ENCODE measurements at regions not wholly inside any gene's neighbourhood (a gene's known extent, or its start where the extent isn't known, plus 50 kb on each side); places are given as distances from the start of the nearest gene placed in this dataset.

DNA sequence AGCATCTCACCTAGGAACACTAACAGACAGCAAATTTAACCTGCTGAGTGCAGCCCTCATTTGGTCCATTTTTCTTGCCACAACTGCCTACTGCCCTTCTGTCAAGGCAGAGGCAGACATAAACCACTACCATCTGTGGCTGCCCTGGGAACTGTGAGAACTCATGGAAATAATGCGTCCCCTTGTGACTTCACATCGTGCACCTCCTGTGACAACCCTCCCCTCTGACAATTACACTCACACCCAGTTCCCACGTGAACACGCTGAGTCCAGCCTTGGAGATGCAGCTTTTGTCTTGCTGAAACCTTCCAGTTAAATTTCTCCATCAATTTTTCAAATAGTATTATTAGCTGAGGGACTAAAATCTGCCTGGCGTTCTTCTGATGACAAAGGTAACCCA is 193.1 kb upstream of the KLF14 start:
- Histone ChIP-seq H3K27ac (ENCODE audit: low read depth, low read length) (no peak overlapping the region), H3K9me3 (ENCODE audit: insufficient read depth, low read depth, low read length) (no peaks in the 10 kb centered on the region), H3K4me1 (ENCODE audit: insufficient read depth, low read length) (peaks cover 4% of the 10 kb centered on the region; the same call in 1 of the 2 replicates), H3K4me3 (ENCODE audit: low read length) (no peak overlapping the region), H3K9ac (ENCODE audit: low read depth, low read length) (no peak overlapping the region), H3K27me3 (ENCODE audit: insufficient read depth, low read length) (no peaks in the 10 kb centered on the region), H3K36me3 (ENCODE audit: insufficient read depth, low read length) (no peaks in the 10 kb centered on the region)
- WGBS = 94% methylated on average over 5 of the region's 5 CpGs

DNA sequence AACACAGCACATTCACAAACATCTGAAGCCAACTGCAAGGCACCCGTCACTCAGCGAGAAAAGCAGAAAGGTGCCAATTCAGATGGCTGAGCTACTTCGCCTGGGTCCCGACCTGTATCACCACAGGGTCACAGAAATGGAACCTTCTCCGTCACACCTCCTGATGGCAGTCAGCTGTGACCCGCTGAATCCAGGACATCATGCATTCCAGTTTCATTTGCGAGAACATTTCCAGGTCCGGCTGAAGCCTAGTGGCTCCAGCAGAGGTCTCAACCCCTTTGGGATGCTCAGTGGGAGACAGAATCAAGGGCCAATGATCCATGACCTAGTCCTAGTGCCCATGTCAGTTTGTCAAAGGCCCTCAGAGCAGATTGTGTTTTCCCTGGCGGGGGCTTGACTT is 193.6 kb upstream of the KLF14 start:
- Histone ChIP-seq H3K4me3 (ENCODE audit: low read length) (no peak overlapping the region), H3K9ac (ENCODE audit: low read depth, low read length) (no peak overlapping the region), H3K27me3 (ENCODE audit: insufficient read depth, low read length) (no peaks in the 10 kb centered on the region), H3K4me1 (ENCODE audit: insufficient read depth, low read length) (peaks cover under 1% of the 10 kb centered on the region; the same call in 1 of the 2 replicates), H3K27ac (ENCODE audit: low read depth, low read length) (no peak overlapping the region), H3K9me3 (ENCODE audit: insufficient read depth, low read depth, low read length) (no peaks in the 10 kb centered on the region), H3K36me3 (ENCODE audit: insufficient read depth, low read length) (no peaks in the 10 kb centered on the region)
- 93% methylated on average over 8 of the region's 9 CpGs for WGBS

DNA sequence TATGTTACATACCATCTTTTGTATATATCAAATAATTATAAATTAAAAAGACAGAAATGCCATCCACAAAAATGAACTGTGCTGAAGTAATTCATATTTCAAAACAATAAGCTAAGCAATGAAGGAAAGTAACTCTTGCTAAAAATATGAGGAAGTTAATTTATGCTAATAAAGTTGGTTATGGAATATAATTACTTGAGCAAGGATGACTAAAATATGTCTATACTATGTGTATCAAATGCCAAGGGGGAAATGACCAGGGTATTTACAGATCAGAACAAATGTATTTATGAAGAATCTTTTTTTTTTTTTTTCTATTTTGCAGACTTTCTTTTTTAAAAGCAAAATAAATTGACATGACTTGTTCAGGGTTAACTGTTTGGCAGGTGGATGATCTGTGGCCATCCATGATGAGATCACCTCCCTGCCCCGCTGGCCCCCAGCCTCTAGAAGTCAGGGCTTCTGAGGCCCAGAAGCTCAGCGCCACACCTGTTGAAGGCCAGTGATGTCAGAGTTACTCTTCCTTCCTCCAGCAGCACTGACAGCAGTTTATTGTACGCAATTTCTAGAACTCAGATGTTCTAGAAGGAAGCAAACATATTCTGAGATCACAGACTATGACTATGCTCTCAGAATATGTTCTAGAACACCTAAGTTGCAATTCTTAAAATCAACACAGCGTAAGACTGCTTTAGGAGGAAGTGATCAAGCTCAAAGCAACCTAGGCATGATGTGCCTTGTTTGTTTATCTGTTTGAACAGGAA is 196.1 kb upstream of the KLF14 start:
- Histone ChIP-seq H3K27ac (ENCODE audit: low read depth, low read length) (no peak overlapping the region), H3K9ac (ENCODE audit: low read depth, low read length) (no peak overlapping the region), H3K9me3 (ENCODE audit: insufficient read depth, low read depth, low read length) (no peaks in the 10 kb centered on the region), H3K4me1 (ENCODE audit: insufficient read depth, low read length) (no peaks in the 10 kb centered on the region), H3K4me3 (ENCODE audit: low read length) (no peak overlapping the region), H3K27me3 (ENCODE audit: insufficient read depth, low read length) (no peaks in the 10 kb centered on the region), H3K36me3 (ENCODE audit: insufficient read depth, low read length) (no peaks in the 10 kb centered on the region)
- 94% methylated on average over 4 of the region's 4 CpGs for WGBS

DNA sequence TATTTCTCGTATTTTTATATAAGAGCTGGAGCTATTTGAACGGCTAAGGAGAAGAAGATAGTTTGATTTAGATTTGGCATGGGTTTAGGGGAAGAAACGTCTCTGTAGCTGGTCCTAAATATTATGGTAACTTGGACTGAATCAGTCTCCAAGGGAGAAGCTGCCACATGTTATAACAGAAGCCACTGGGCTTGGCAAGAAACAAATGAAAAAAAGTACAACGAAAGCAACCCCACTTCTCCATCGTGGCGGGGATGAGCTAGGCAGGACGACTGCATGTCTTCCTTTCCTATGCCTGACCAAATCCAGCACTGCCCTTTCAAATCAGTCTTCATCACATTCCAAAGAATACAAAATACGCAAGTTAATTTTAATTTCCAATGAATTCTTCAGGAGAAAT is 196.7 kb upstream of the KLF14 start:
- whole genome bisulfite sequencing = 92% methylated on average over 8 of the region's 8 CpGs
- no peak overlapping the region for H3K27ac ChIP-seq (ENCODE audit: low read depth, low read length)
- H3K27me3 ChIP-seq (ENCODE audit: insufficient read depth, low read length) = no peaks in the 10 kb centered on the region
- H3K36me3 ChIP-seq (ENCODE audit: insufficient read depth, low read length) = no peaks in the 10 kb centered on the region
- H3K9me3 ChIP-seq (ENCODE audit: insufficient read depth, low read depth, low read length) = no peaks in the 10 kb centered on the region
- no peak overlapping the region for H3K9ac ChIP-seq (ENCODE audit: low read depth, low read length)
- no peaks in the 10 kb centered on the region for H3K4me1 ChIP-seq (ENCODE audit: insufficient read depth, low read length)
- no peak overlapping the region for H3K4me3 ChIP-seq (ENCODE audit: low read length)

DNA sequence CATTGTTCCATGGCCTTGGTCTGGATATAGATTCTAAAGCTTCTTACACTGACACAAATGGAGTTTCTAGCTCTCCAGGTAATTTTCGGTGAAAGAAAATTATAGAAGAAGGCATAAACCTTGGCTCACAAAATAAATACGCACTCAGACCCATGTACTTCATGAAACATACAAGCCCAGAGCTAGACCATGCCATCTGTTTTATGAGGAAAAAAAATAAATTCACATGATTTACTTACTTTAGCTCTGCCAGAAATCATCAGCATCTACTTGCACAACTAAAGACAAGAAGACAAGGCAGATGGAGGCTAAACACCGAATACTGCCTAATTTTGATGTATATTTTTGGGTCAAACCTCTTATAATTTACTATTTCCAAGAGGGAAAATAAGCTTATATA is 197.4 kb upstream of the KLF14 start:
- no peaks in the 10 kb centered on the region for H3K27me3 ChIP-seq (ENCODE audit: insufficient read depth, low read length)
- H3K9me3 ChIP-seq (ENCODE audit: insufficient read depth, low read depth, low read length) = no peaks in the 10 kb centered on the region
- H3K36me3 ChIP-seq (ENCODE audit: insufficient read depth, low read length) = no peaks in the 10 kb centered on the region
- no peaks in the 10 kb centered on the region for H3K4me1 ChIP-seq (ENCODE audit: insufficient read depth, low read length)
- H3K27ac ChIP-seq (ENCODE audit: low read depth, low read length) = no peak overlapping the region
- 95% methylated on average over 3 of the region's 3 CpGs for WGBS
- H3K4me3 ChIP-seq (ENCODE audit: low read length) = no peak overlapping the region
- H3K9ac ChIP-seq (ENCODE audit: low read depth, low read length) = no peak overlapping the region

DNA sequence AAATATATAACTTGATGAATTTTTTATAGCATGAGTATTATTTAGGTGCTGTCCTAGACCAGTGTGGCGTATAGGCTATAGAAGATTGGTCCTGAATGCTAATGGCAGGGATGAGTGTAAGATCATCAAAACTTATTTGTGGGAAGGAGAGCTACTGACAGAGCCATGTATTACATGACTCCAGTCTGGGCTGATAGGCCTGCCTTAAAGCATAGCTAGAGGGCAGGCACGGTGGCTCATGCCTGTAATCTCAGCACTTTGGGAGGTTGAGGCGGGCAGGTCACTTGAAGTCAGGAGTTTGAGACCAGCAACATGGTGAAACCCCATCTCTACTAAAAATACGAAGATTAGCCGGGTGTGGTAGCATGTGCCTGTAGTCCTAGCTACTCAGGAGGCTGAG is 198.1 kb upstream of the KLF14 start:
- Histone ChIP-seq H3K4me1 (ENCODE audit: insufficient read depth, low read length) (no peaks in the 10 kb centered on the region), H3K27me3 (ENCODE audit: insufficient read depth, low read length) (no peaks in the 10 kb centered on the region), H3K9me3 (ENCODE audit: insufficient read depth, low read depth, low read length) (no peaks in the 10 kb centered on the region), H3K4me3 (ENCODE audit: low read length) (no peak overlapping the region), H3K27ac (ENCODE audit: low read depth, low read length) (no peak overlapping the region), H3K36me3 (ENCODE audit: insufficient read depth, low read length) (no peaks in the 10 kb centered on the region), H3K9ac (ENCODE audit: low read depth, low read length) (no peak overlapping the region)
- 95% methylated on average over 5 of the region's 5 CpGs for WGBS

DNA sequence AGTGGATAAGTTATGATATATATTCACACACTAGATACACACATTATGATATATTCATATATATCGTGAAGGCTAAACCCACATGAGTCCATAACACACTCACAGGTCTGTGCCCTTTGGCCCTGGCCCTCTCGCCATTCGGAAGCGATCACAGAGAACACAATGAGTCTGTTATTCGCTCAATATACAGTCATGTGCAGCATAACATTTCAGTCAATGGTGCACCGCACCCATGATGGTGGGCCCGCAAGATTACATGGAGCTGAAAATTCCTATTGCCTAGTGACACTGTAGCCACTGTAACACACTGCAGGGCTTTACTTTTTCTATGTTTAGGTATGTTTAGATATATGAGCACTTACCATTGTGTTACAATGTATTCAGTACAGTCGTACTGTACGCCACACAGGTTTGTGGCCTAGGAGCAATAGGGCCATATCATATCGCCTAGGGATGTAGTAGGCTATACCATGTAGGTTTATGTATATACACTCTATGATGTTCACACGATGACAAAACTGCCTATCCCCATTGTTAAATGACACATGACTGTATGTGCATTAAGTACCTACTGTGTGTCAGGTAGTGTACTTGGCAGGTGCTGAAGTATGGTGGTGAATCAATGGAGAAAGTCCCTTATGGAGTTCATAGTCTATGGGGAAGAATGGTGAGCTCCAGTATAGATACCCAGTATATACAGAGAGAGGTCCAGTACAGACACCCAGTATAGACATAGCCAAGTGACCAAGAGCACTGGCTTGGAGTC is 198.8 kb upstream of the KLF14 start:
- Histone ChIP-seq H3K27ac (ENCODE audit: low read depth, low read length) (no peak overlapping the region), H3K9me3 (ENCODE audit: insufficient read depth, low read depth, low read length) (no peaks in the 10 kb centered on the region), H3K4me1 (ENCODE audit: insufficient read depth, low read length) (no peaks in the 10 kb centered on the region), H3K27me3 (ENCODE audit: insufficient read depth, low read length) (no peaks in the 10 kb centered on the region), H3K9ac (ENCODE audit: low read depth, low read length) (no peak overlapping the region), H3K4me3 (ENCODE audit: low read length) (no peak overlapping the region), H3K36me3 (ENCODE audit: insufficient read depth, low read length) (no peaks in the 10 kb centered on the region)
- WGBS = 88% methylated on average over 11 of the region's 11 CpGs

DNA sequence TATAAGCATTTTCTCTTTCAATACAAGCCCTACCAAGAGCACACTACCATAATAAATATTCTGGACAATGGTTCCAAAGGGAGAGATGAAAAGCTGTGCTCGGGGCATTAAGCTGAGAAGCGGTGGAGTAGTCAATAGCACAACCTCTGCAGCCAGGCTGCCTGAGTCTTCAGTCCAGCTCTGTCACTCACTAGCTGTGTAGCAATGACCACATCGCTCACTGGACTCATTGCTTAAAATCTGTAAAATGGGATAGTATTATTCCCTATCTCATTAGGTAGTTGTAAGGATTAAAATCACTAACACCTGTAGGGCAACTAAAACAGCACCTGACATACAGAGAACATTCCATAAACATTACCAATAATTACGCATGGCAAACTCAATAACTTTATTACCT is 199.9 kb upstream of the KLF14 start:
- Histone ChIP-seq H3K36me3 (ENCODE audit: insufficient read depth, low read length) (no peaks in the 10 kb centered on the region), H3K27ac (ENCODE audit: low read depth, low read length) (no peak overlapping the region), H3K4me1 (ENCODE audit: insufficient read depth, low read length) (0 out of 2 replicates have a peak, but pooled peaks cover under 1% of the 10 kb centered on the region), H3K9me3 (ENCODE audit: insufficient read depth, low read depth, low read length) (no peaks in the 10 kb centered on the region), H3K4me3 (ENCODE audit: low read length) (no peak overlapping the region), H3K27me3 (ENCODE audit: insufficient read depth, low read length) (no peaks in the 10 kb centered on the region), H3K9ac (ENCODE audit: low read depth, low read length) (no peak overlapping the region)
- 93% methylated on average over 4 of the region's 4 CpGs for WGBS

DNA sequence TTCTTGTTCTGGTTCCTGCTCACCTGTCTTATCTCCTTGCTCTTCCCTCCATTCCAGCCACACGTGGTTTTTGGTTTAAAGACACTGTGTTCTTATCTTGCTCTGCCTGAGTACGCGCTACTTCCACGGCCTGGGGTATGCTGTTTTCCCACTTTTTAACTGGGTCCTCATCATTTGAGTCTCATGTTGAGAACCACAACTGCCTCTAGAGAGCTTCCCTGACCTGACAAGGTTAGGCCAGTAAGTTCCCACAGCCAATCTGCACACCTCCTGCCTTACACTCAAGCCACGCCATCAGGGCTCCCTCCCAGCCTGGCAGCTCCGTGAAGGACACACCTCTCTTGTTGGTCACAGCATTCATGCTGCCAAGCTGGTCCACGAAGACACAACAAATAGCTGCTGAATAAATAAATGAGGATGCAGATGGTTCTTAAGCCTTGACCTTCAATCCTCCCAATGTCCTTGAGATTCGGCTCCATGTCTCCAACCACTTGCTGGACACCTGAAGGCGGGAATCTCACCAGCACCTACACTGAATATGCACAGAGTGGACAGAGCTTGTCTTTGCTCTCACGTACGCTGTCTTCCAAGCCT is 201.7 kb upstream of the KLF14 start:
- H3K4me3 ChIP-seq (ENCODE audit: low read length) = no peak overlapping the region
- WGBS = 95% methylated on average over 11 of the region's 11 CpGs
- H3K4me1 ChIP-seq (ENCODE audit: insufficient read depth, low read length) = peaks cover 18% of the 10 kb centered on the region
- H3K9me3 ChIP-seq (ENCODE audit: insufficient read depth, low read depth, low read length) = no peaks in the 10 kb centered on the region
- no peak overlapping the region for H3K27ac ChIP-seq (ENCODE audit: low read depth, low read length)
- no peaks in the 10 kb centered on the region for H3K36me3 ChIP-seq (ENCODE audit: insufficient read depth, low read length)
- no peak overlapping the region for H3K9ac ChIP-seq (ENCODE audit: low read depth, low read length)
- no peaks in the 10 kb centered on the region for H3K27me3 ChIP-seq (ENCODE audit: insufficient read depth, low read length)

DNA sequence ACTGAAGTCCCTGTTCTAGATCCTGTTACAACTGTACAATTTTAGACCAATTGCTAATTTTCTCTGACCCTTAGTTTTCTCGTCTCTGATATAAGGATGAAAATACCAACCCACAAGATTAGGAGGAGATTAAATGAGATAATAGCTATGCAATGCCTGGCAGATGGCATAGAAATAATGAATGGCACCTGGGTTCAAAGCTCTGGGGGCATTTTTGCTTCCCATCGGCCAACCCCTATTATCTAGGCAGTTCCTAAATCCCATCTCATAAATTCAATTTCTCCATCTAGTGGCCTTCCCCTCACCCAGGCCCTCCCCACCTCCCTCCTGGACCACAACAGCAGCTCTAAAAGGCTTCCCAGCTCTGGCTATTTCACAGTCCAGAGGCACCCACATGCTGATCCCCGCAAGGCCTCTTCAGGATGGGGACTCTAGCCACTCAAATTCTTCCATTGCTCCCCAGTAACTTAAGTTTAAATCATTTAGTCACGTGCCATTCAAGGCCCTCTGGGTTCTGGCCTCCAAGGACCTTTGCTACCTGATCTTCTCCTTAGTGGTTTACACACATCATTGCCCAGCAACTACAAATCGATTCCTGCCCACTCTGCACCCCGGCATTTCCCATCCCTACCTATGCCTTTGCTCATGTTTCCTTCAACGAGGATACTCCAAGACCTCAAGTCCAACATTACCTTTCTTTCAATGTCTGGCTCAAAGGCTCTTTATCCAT is 202.4 kb upstream of the KLF14 start:
- Histone ChIP-seq H3K9me3 (ENCODE audit: insufficient read depth, low read depth, low read length) (no peaks in the 10 kb centered on the region), H3K4me3 (ENCODE audit: low read length) (no peak overlapping the region), H3K9ac (ENCODE audit: low read depth, low read length) (no peak overlapping the region), H3K27ac (ENCODE audit: low read depth, low read length) (no peak overlapping the region), H3K36me3 (ENCODE audit: insufficient read depth, low read length) (no peaks in the 10 kb centered on the region), H3K4me1 (ENCODE audit: insufficient read depth, low read length) (peaks cover 25% of the 10 kb centered on the region), H3K27me3 (ENCODE audit: insufficient read depth, low read length) (no peaks in the 10 kb centered on the region)
- WGBS = 84% methylated on average over 6 of the region's 7 CpGs

DNA sequence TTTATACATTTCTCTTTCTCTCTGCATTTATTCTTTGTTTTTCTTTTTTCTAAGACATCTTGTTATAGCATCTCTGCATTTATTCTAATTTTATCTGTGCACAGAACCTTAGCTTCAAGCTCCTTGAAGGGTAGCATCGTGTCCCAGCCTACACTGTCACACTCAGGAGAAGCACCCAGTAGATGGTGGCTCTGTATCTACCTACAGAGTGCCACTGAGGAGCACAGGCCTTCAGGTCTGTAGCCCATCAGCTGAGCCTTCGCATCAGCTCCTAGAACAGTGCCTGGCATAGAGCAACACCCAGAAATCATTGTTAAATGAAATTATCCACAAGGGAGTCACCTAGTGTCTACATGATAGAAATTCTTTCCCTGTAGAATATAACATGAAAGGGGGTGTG is 203.0 kb upstream of the KLF14 start:
- H3K36me3 ChIP-seq (ENCODE audit: insufficient read depth, low read length) = no peaks in the 10 kb centered on the region
- no peak overlapping the region for H3K27ac ChIP-seq (ENCODE audit: low read depth, low read length)

More for the DNA sequence above, 203.0 kb upstream of the KLF14 start:
- Histone ChIP-seq H3K4me3 (ENCODE audit: low read length) (no peak overlapping the region), H3K9me3 (ENCODE audit: insufficient read depth, low read depth, low read length) (no peaks in the 10 kb centered on the region), H3K4me1 (ENCODE audit: insufficient read depth, low read length) (peaks cover 29% of the 10 kb centered on the region), H3K27me3 (ENCODE audit: insufficient read depth, low read length) (no peaks in the 10 kb centered on the region), H3K9ac (ENCODE audit: low read depth, low read length) (no peak overlapping the region)
- WGBS = 95% methylated on average over 2 of the region's 2 CpGs

All from HUES64 (cell line).